WERI-Rb-1 (cell line): ENCODE measurements at regions not wholly inside any gene's neighbourhood (a gene's known extent, or its start where the extent isn't known, plus 50 kb on each side); places are given as distances from the start of the nearest gene placed in this dataset.

Experiments used
- DNase-seq: peaks from one replicate; pipeline ENCODE4 v3.0.0-alpha.2; 2020
- H3K27ac ChIP-seq: fragments of 250-450 bp; sonication (Bioruptor Pico); 2 replicates; pipeline ENCODE4 v1.5.1; 2020; ENCODE audit warnings: mild to moderate bottlenecking, moderate library complexity
- H3K27me3 ChIP-seq: fragments of 250-450 bp; sonication (Bioruptor Pico); 2 replicates; pipeline ENCODE4 v1.5.1; 2021; ENCODE audit warnings: mild to moderate bottlenecking, low read depth, moderate library complexity; ENCODE audit not compliant: insufficient read depth, severe bottlenecking
- H3K36me3 ChIP-seq: fragments of 250-450 bp; sonication (Bioruptor Pico); 2 replicates; pipeline ENCODE4 v1.5.1; 2020; ENCODE audit warnings: mild to moderate bottlenecking, moderate library complexity
- H3K4me3 ChIP-seq: 2 replicates; pipeline ENCODE4 v1.5.1; 2011; ENCODE audit warnings: low read depth, mild to moderate bottlenecking, control low read depth, low read length
- H3K9me3 ChIP-seq: fragments of 250-450 bp; sonication (Bioruptor Pico); 2 replicates; pipeline ENCODE4 v1.5.1; 2021; ENCODE audit warnings: mild to moderate bottlenecking, moderate library complexity; ENCODE audit not compliant: severe bottlenecking
- CTCF ChIP-seq: IDR thresholded peaks from 2 replicates; pipeline ENCODE4 v1.5.1; 2011; ENCODE audit warnings: low read depth, mild to moderate bottlenecking, control low read depth, inconsistent platforms, low read length

- Histone ChIP-seq H3K27ac (no peak overlapping the region), H3K9me3 (peaks cover 7% of the 10 kb centered on the region), H3K27me3 (no peaks in the 10 kb centered on the region), H3K36me3 (no peaks in the 10 kb centered on the region), H3K4me3 (no peak overlapping the region)
- TF ChIP-seq CTCF, result no peak
- DNase-seq, result no peak
Measured at GRCh38 chr14:65975865-65976264, 510.3 kb upstream of the CCDC196 start.

GRCh38 chr14:65976761-65977404, 509.3 kb upstream of the CCDC196 start:
- TF ChIP-seq CTCF, result no peak
- Histone ChIP-seq H3K27ac (no peak overlapping the region), H3K27me3 (no peaks in the 10 kb centered on the region), H3K36me3 (no peaks in the 10 kb centered on the region), H3K4me3 (no peak overlapping the region), H3K9me3 (peaks cover 6% of the 10 kb centered on the region)
- DNase-seq, result no peak

- TF ChIP-seq CTCF, result no peak
- H3K27ac ChIP-seq, result no peak overlapping the region
- H3K9me3 ChIP-seq, result peaks cover 6% of the 10 kb centered on the region
- DNase-seq, result peak; percentile 77
- no peak overlapping the region for H3K4me3 ChIP-seq
- H3K27me3 ChIP-seq, result no peaks in the 10 kb centered on the region
- no peaks in the 10 kb centered on the region for H3K36me3 ChIP-seq
Measured at GRCh38 chr14:65981192-65981843, 504.9 kb upstream of the CCDC196 start.

GRCh38 chr14:65986041-65986440, 500.1 kb upstream of the CCDC196 start:
- no peak for TF ChIP-seq CTCF
- H3K9me3 ChIP-seq, result no peaks in the 10 kb centered on the region
- no peaks in the 10 kb centered on the region for H3K36me3 ChIP-seq
- DNase-seq, result no peak
- no peak overlapping the region for H3K27ac ChIP-seq
- H3K4me3 ChIP-seq, result no peak overlapping the region
- no peaks in the 10 kb centered on the region for H3K27me3 ChIP-seq

GRCh38 chr14:65989981-65990380, 496.2 kb upstream of the CCDC196 start:
- Histone ChIP-seq H3K36me3 (no peaks in the 10 kb centered on the region), H3K27me3 (no peaks in the 10 kb centered on the region), H3K4me3 (no peak overlapping the region), H3K9me3 (no peaks in the 10 kb centered on the region), H3K27ac (no peak overlapping the region)
- no peak for TF ChIP-seq CTCF
- DNase-seq, result no peak
